ENCODE measurements at regions not wholly inside any gene's neighbourhood (a gene's known extent, or its start where the extent isn't known, plus 50 kb on each side); places are given as distances from the start of the nearest gene placed in this dataset.
"Not testable (repeated sequence)": the region's sequence is repeated elsewhere in the genome, so short reads cannot be mapped to it uniquely, and the experiment has no call there.

DNA sequence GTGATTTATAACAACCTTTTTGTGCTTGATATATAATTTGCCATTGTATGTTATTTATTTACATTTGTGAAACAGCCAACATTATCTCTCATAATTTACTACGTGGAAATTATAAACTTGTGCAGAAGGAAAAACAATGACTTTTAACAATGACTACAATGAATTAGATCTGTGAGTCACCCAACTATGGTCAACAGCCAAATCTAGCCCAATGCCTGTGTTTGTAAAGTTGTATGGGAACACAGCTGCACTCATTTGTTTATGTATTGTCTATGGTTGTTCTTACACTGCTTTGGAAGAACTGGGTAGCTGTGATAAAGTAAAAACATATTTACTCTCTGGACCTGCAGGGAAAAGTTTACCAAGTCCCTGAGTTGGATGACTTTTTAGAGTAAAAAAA, 110.4 kb downstream of the OTOL1 start:
- Histone ChIP-seq H3K27me3 (no peaks in the 10 kb centered on the region), H3K9me3 (no peaks in the 10 kb centered on the region), H3K4me3 (no peak overlapping the region), H3K27ac (no peak overlapping the region), H3K36me3 (no peaks in the 10 kb centered on the region), H3K4me1 (no peaks in the 10 kb centered on the region)
- no peak for ATAC-seq (ENCODE audit: low FRiP score in 2 of 2)
- TF ChIP-seq POLR2AphosphoS5 (IDR thresholded peaks at IDR 0.05) = no peak
- no peak for TF ChIP-seq POLR2A (IDR thresholded peaks at IDR 0.05)
- TF ChIP-seq EP300 (IDR thresholded peaks at IDR 0.05) = no peak
- TF ChIP-seq, protein P1, sequence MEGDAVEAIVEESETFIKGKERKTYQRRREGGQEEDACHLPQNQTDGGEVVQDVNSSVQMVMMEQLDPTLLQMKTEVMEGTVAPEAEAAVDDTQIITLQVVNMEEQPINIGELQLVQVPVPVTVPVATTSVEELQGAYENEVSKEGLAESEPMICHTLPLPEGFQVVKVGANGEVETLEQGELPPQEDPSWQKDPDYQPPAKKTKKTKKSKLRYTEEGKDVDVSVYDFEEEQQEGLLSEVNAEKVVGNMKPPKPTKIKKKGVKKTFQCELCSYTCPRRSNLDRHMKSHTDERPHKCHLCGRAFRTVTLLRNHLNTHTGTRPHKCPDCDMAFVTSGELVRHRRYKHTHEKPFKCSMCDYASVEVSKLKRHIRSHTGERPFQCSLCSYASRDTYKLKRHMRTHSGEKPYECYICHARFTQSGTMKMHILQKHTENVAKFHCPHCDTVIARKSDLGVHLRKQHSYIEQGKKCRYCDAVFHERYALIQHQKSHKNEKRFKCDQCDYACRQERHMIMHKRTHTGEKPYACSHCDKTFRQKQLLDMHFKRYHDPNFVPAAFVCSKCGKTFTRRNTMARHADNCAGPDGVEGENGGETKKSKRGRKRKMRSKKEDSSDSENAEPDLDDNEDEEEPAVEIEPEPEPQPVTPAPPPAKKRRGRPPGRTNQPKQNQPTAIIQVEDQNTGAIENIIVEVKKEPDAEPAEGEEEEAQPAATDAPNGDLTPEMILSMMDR (IDR thresholded peaks at IDR 0.05) = no peak
- 59 to 61% methylated on average over 1 of the region's 1 CpG for whole genome bisulfite sequencing, 2 donors
- DNase-seq = no peak

DNA sequence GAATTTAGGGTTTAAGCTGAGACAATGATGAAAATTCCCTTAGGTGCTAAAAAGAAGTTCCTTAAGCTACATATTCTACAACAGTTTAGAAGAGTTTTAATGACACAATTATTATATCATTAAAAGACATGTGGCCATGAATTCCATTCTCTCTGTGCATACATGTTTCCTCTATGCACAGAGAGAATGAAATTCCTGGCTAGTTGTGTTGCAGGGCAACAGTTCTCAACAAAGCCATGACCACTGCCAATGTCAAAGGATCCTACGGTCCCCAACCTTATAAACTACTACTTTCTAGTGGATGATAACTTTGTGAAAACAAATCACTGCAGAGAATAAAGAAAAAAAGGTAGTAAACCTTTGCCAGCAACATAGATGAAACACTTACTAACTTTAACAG, 122.7 kb downstream of the OTOL1 start:
- Histone ChIP-seq H3K4me3 (no peak overlapping the region), H3K27me3 (no peaks in the 10 kb centered on the region), H3K36me3 (no peaks in the 10 kb centered on the region), H3K4me1 (no peaks in the 10 kb centered on the region), H3K9me3 (no peaks in the 10 kb centered on the region), H3K27ac (no peak overlapping the region)
- ATAC-seq (ENCODE audit: low FRiP score in 2 of 2) (no peak), DNase-seq (no peak)
- 68 to 71% methylated on average over 1 of the region's 1 CpG for WGBS, 2 donors
- TF ChIP-seq POLR2AphosphoS5 (IDR thresholded peaks at IDR 0.05) = no peak
- TF ChIP-seq, protein P1 (IDR thresholded peaks at IDR 0.05) = no peak
- TF ChIP-seq EP300 (IDR thresholded peaks at IDR 0.05) = no peak
- TF ChIP-seq POLR2A (IDR thresholded peaks at IDR 0.05) = no peak

DNA sequence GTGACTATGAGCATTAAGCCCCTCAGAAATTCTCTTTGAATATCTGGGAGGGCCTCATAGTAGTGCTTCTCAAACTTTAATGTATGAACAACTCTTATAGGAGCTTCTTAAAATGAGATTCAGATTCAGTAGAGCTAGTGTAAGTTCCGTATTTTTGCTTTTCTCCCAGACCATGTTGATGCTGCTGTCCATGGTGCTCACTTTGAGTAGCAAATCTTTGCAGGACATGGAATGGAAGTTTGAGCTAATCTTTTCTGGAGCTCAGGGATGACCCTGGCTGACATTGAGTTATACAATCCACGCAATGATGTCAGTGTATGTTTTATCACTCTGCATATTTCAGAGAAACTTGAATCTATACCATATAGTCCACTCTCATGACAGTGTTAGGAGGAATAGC, 134.2 kb downstream of the OTOL1 start:
- no peaks in the 10 kb centered on the region for H3K9me3 ChIP-seq
- no peak overlapping the region for H3K4me3 ChIP-seq
- H3K27ac ChIP-seq = no peak overlapping the region
- H3K36me3 ChIP-seq = no peaks in the 10 kb centered on the region
- DNase-seq (no peak), ATAC-seq (ENCODE audit: low FRiP score in 2 of 2) (no peak)
- no peaks in the 10 kb centered on the region for H3K4me1 ChIP-seq
- TF ChIP-seq, protein P1 (IDR thresholded peaks at IDR 0.05) = no peak
- no peak for TF ChIP-seq EP300 (IDR thresholded peaks at IDR 0.05)
- TF ChIP-seq POLR2A (IDR thresholded peaks at IDR 0.05) = no peak
- no peak for TF ChIP-seq POLR2AphosphoS5 (IDR thresholded peaks at IDR 0.05)
- no peaks in the 10 kb centered on the region for H3K27me3 ChIP-seq
- 63 to 83% methylated on average over 2 of the region's 2 CpGs for WGBS, 2 donors

DNA sequence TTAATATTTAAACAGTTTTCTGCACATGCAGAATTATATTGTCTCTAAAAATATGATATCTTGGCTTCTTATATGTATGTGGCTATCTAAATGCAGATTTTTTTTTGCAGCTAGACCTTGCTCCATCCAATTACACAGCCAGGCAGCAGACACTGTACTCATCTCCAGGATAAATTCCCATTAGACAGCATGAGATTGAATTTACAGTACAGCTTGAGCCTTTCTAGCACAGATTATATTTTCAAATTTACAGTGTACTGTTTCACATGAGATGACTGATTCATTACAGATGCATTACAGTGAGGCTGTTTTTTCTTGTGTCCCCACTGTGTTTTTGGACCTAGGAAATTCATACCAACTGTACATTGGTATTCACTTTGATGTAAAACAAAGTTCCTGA, 134.9 kb downstream of the OTOL1 start:
- no peak for TF ChIP-seq POLR2AphosphoS5 (IDR thresholded peaks at IDR 0.05)
- TF ChIP-seq, protein P1 (IDR thresholded peaks at IDR 0.05) = no peak
- no peak for TF ChIP-seq POLR2A (IDR thresholded peaks at IDR 0.05)
- no peak for TF ChIP-seq EP300 (IDR thresholded peaks at IDR 0.05)
- Histone ChIP-seq H3K27ac (no peak overlapping the region), H3K9me3 (no peaks in the 10 kb centered on the region), H3K4me3 (no peak overlapping the region), H3K27me3 (no peaks in the 10 kb centered on the region), H3K36me3 (no peaks in the 10 kb centered on the region), H3K4me1 (no peaks in the 10 kb centered on the region)
- DNase-seq (no peak), ATAC-seq (ENCODE audit: low FRiP score in 2 of 2) (no peak)

DNA sequence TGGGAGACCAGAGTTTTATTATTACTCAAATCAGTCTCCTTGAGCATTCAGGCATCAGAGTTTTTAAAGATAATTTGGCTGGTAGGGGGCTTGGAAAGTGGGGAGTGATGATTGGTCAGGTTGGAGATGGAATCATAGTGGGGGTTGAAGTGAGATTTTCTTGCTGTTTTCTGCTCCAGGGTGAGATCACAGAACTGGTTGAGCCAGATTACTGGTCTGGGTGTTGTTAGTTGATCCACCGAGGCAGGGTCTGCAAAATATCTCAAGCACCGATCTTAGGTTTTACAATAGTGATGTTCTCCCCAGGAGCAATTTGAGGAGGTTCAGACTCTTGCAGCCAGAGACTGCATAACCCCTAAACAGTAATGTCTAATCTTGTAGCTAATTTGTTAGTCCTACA, 141.0 kb downstream of the OTOL1 start:
- H3K27me3 ChIP-seq = no peaks in the 10 kb centered on the region
- DNase-seq (no peak), ATAC-seq (ENCODE audit: low FRiP score in 2 of 2) (no peak)
- H3K36me3 ChIP-seq = no peaks in the 10 kb centered on the region
- H3K27ac ChIP-seq = no peak overlapping the region
- H3K4me1 ChIP-seq = no peaks in the 10 kb centered on the region
- H3K4me3 ChIP-seq = no peak overlapping the region
- 66 to 79% methylated on average over 2 of the region's 2 CpGs for WGBS, 2 donors
- TF ChIP-seq POLR2AphosphoS5 (IDR thresholded peaks at IDR 0.05) = no peak
- TF ChIP-seq POLR2A (IDR thresholded peaks at IDR 0.05) = no peak
- TF ChIP-seq, protein P1 (IDR thresholded peaks at IDR 0.05) = no peak
- TF ChIP-seq EP300 (IDR thresholded peaks at IDR 0.05) = no peak
- no peaks in the 10 kb centered on the region for H3K9me3 ChIP-seq

DNA sequence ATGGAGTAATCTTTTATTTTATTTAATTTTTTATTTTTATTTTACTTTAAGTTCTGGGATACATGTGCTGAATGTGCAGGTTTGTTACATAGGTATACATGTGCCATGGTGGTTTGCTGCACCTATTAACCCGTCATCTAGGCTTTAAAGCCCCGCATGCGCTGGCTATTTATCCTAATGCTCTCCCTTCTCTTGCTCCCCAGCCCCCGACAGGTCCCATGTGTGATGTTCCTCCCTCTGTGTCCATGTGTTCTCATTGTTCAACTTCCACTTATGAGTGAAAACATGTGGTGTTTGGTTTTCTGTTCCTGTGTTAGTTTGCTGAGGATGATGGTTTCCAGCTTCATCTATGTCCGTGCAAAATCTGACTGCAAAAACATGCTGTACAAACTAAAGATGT, 142.5 kb downstream of the OTOL1 start:
- not testable (repeated sequence) for ATAC-seq (ENCODE audit: low FRiP score in 2 of 2); H3K27me3 ChIP-seq; H3K9me3 ChIP-seq; DNase-seq; H3K4me3 ChIP-seq; H3K27ac ChIP-seq; H3K4me1 ChIP-seq; H3K36me3 ChIP-seq
- WGBS, 2 donors = 74 to 76% methylated on average over 5 of the region's 5 CpGs

Data from upper lobe of left lung (tissue), 6 donors.